Activated CD4-positive, alpha-beta T cell treated with anti-CD3 and anti-CD28 coated beads for 1 hour (primary cell): ENCODE measurements at regions not wholly inside any gene's neighbourhood (a gene's known extent, or its start where the extent isn't known, plus 50 kb on each side); places are given as distances from the start of the nearest gene placed in this dataset.

Experiments used
- DNase-seq: peaks from one replicate; pipeline ENCODE4 v3.0.0-alpha.2; 2020

GRCh38 chr9:81480828-81481604 is 208.3 kb downstream of the TLE1 start:
- DNase-seq: no peak

- no peak for DNase-seq
Observed at GRCh38 chr9:81479573-81479972, 209.8 kb downstream of the TLE1 start.

GRCh38 chr9:81477669-81478068 is 211.7 kb downstream of the TLE1 start:
- no peak for DNase-seq

GRCh38 chr9:81476813-81477490 is 212.4 kb downstream of the TLE1 start:
- no peak for DNase-seq

- no peak for DNase-seq
Observed at GRCh38 chr9:81474792-81475191, 214.6 kb downstream of the TLE1 start.

- DNase-seq: no peak
Observed at GRCh38 chr9:81474125-81474524, 215.2 kb downstream of the TLE1 start.

GRCh38 chr9:81473708-81474107 is 215.6 kb downstream of the TLE1 start:
- DNase-seq: no peak

GRCh38 chr9:81473206-81473605 is 216.1 kb downstream of the TLE1 start:
- DNase-seq: no peak

- no peak for DNase-seq
Observed at GRCh38 chr9:81472701-81473100, 216.6 kb downstream of the TLE1 start.

- DNase-seq: no peak
Observed at GRCh38 chr9:81470864-81471263, 218.5 kb downstream of the TLE1 start.

- no peak for DNase-seq
Observed at GRCh38 chr9:81468084-81468595, 221.2 kb downstream of the TLE1 start.

- DNase-seq: no peak
Observed at GRCh38 chr9:81466981-81467380, 222.4 kb downstream of the TLE1 start.

- no peak for DNase-seq
Observed at GRCh38 chr9:81465468-81466011, 223.8 kb downstream of the TLE1 start.

GRCh38 chr9:81462801-81463200 is 226.5 kb downstream of the TLE1 start:
- no peak for DNase-seq

- no peak for DNase-seq
Observed at GRCh38 chr9:81461196-81461595, 228.2 kb downstream of the TLE1 start.

- no peak for DNase-seq
Observed at GRCh38 chr9:81460693-81461092, 228.7 kb downstream of the TLE1 start.

GRCh38 chr9:81459591-81459990 is 229.8 kb downstream of the TLE1 start:
- DNase-seq: no peak

GRCh38 chr9:81456431-81457006 is 232.8 kb downstream of the TLE1 start:
- DNase-seq: no peak

GRCh38 chr9:81455462-81456219 is 233.7 kb downstream of the TLE1 start:
- no peak for DNase-seq

- DNase-seq: no peak
Observed at GRCh38 chr9:81445331-81445921, 243.9 kb downstream of the TLE1 start.

- DNase-seq: no peak
Observed at GRCh38 chr9:81431641-81432040, 257.7 kb downstream of the TLE1 start.

GRCh38 chr9:81430727-81431126 is 258.6 kb downstream of the TLE1 start:
- DNase-seq: no peak

- DNase-seq: no peak
Observed at GRCh38 chr9:81427870-81428269, 261.5 kb downstream of the TLE1 start.
